Naive thymus-derived CD4-positive, alpha-beta T cell (primary cell): ENCODE measurements at regions not wholly inside any gene's neighbourhood (a gene's known extent, or its start where the extent isn't known, plus 50 kb on each side); places are given as distances from the start of the nearest gene placed in this dataset.

Experiments
- ATAC-seq: fragments of 150-1000 bp; cut with Tn5 transposase; 2 replicates; pipeline ENCODE4 v1.10.0; 2021; ENCODE audit warnings: mild to moderate bottlenecking, moderate library complexity
- CTCF ChIA-PET: fragments of 350-600 bp; sonication (Branson Sonifier 250); formaldehyde crosslinking; loops from one replicate; lab custom pipeline; 2021; ENCODE audit warnings: antibody characterized with exemption; lab: Charles Lee
- POLR2A ChIA-PET: fragments of 350-600 bp; sonication (Branson Sonifier 250); formaldehyde crosslinking; loops from one replicate; lab custom pipeline; 2021; ENCODE audit warnings: antibody characterized with exemption, inconsistent platforms; lab: Charles Lee
- DNase-seq, 9 donors: peaks; one replicate each; pipeline versions ENCODE4 v3.0.0 to v3.0.0-alpha.2; 2020 to 2022; ENCODE audit warnings: mixed read lengths in 1 of 9
- H3K27ac ChIP-seq: one replicate; pipeline ENCODE4 v1.7.0; 2013; ENCODE audit warnings: mild to moderate bottlenecking, low read depth, low read length, moderate library complexity
- H3K27me3 ChIP-seq, 2 donors: one replicate each; pipeline ENCODE4 v1.7.0; 2013; ENCODE audit warnings: low read length in 2 of 2, mild to moderate bottlenecking in 2 of 2, moderate library complexity in 2 of 2; ENCODE audit not compliant: control insufficient read depth in 2 of 2, insufficient read depth in 2 of 2
- H3K36me3 ChIP-seq, 3 experiments: 1 replicate in 2 of 3; 2 replicates in 1 of 3; pipeline ENCODE4 v1.7.0; 2013; ENCODE audit warnings: low read length in 3 of 3, mild to moderate bottlenecking in 3 of 3, moderate library complexity in 1 of 3; ENCODE audit not compliant: insufficient read depth in 3 of 3, control insufficient read depth in 2 of 3
- H3K4me1 ChIP-seq, 2 donors: one replicate each; pipeline ENCODE4 v1.7.0; 2013; ENCODE audit warnings: low read length in 2 of 2, mild to moderate bottlenecking in 2 of 2, moderate library complexity in 1 of 2; ENCODE audit not compliant: control insufficient read depth in 2 of 2, insufficient read depth in 2 of 2
- H3K4me3 ChIP-seq: 2 replicates; pipeline ENCODE4 v1.7.0; 2013; ENCODE audit warnings: mild to moderate bottlenecking, low read length
- H3K9me3 ChIP-seq, 3 experiments: 1 replicate in 2 of 3; 2 replicates in 1 of 3; pipeline ENCODE4 v1.7.0; 2013; ENCODE audit warnings: low read length in 3 of 3; ENCODE audit not compliant: control insufficient read depth in 2 of 3
- H3K27ac Mint-ChIP-seq, 9 donors: one replicate each; pipeline ENCODE4 v1.8.0; 2020 to 2022; ENCODE audit warnings: mixed read lengths in 9 of 9, mild to moderate bottlenecking in 8 of 9, moderate library complexity in 5 of 9, inconsistent platforms in 2 of 9
- H3K27me3 Mint-ChIP-seq, 5 donors: one replicate each; pipeline ENCODE4 v1.8.0; 2021 to 2022; ENCODE audit warnings: mixed read lengths in 5 of 5, mild to moderate bottlenecking in 1 of 5
- H3K36me3 Mint-ChIP-seq, 5 donors: one replicate each; pipeline ENCODE4 v1.8.0; 2020 to 2022; ENCODE audit warnings: mixed read lengths in 5 of 5, mild to moderate bottlenecking in 3 of 5, inconsistent platforms in 1 of 5
- H3K4me1 Mint-ChIP-seq, 7 donors: one replicate each; pipeline ENCODE4 v1.8.0; 2020 to 2022; ENCODE audit warnings: mixed read lengths in 7 of 7, mild to moderate bottlenecking in 3 of 7, inconsistent platforms in 1 of 7
- H3K4me3 Mint-ChIP-seq, 10 donors: one replicate each; pipeline ENCODE4 v1.8.0; 2020 to 2022; ENCODE audit warnings: mild to moderate bottlenecking in 10 of 10, mixed read lengths in 10 of 10, moderate library complexity in 6 of 10, inconsistent platforms in 2 of 10
- H3K9me3 Mint-ChIP-seq, 11 donors: one replicate each; pipeline ENCODE4 v1.8.0; 2020 to 2022; ENCODE audit warnings: mixed read lengths in 11 of 11, mild to moderate bottlenecking in 4 of 11, inconsistent platforms in 1 of 11, moderate library complexity in 1 of 11
- intact Hi-C, 2 donors: fragments of 100-400 bp; cut with micrococcal nuclease; formaldehyde crosslinking; loops; one replicate each; pipeline ENCODE4 v1.15.1; 2023

DNA sequence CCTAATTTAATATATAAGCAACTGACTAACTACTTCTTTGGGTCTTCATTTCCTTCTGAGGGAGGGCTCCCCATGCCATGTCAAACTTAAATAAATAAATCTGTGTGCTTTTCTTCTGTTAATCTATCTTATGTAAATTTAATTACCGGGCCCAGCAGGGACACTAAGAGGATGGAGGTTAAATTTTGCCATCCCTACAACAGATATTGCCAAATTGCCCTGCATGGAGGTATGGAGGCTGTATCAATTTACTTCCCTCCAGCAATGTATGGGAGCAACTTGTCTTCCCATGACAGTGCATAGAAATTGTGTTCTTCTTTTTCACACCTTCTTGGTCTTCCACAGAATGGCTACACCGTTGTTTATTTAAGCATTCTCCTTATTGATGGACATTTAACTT, 129.0 kb downstream of the NFKBIZ start:
- POLR2A ChIA-PET: no interaction called here
- no peak overlapping the region for H3K27ac ChIP-seq
- no peaks in the 10 kb centered on the region for H3K4me1 Mint-ChIP-seq
- DNase-seq (no peak), ATAC-seq (no peak)
- H3K4me1 ChIP-seq: no peaks in the 10 kb centered on the region
- H3K9me3 Mint-ChIP-seq: peaks cover 0 to 11% (median 0%) of the 10 kb centered on the region in 11 donors
- H3K27ac Mint-ChIP-seq: no peak overlapping the region
- H3K4me3 Mint-ChIP-seq: no peak overlapping the region
- intact Hi-C loops: no loop called here
- H3K36me3 Mint-ChIP-seq: peaks cover 0 to 5% (median 0%) of the 10 kb centered on the region in 5 donors
- peaks cover 0 to 41% (median 0%) of the 10 kb centered on the region in 5 donors for H3K27me3 Mint-ChIP-seq
- no peaks in the 10 kb centered on the region for H3K27me3 ChIP-seq
- CTCF ChIA-PET: no interaction called here
- no peaks in the 10 kb centered on the region for H3K36me3 ChIP-seq
- no peak overlapping the region for H3K4me3 ChIP-seq
- no peaks in the 10 kb centered on the region for H3K9me3 ChIP-seq

DNA sequence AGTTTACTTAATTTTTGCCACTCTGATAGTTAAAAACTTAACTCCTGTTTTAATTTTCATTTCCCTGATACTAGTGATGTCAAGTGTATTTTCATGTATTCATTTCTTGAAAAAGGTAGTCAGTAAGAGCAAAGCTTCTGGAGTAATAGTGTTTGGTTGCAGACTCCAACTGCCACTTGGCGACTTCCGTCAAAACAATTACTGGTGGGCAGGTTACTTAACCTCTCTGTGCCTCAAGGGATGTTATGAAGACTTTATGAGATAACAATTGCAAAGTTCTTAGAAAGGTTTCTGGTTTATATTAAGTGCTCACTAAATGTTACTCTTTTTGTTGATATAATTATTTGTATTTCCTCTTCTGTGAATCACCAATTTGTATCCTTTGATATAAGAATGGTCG, 129.7 kb downstream of the NFKBIZ start:
- CTCF ChIA-PET: no interaction called here
- H3K27me3 Mint-ChIP-seq: peaks cover 0 to 45% (median 0%) of the 10 kb centered on the region in 5 donors
- Histone ChIP-seq H3K27me3 (no peaks in the 10 kb centered on the region), H3K36me3 (no peaks in the 10 kb centered on the region), H3K9me3 (no peaks in the 10 kb centered on the region), H3K4me3 (no peak overlapping the region), H3K4me1 (no peaks in the 10 kb centered on the region), H3K27ac (no peak overlapping the region)
- no peak overlapping the region for H3K27ac Mint-ChIP-seq
- H3K36me3 Mint-ChIP-seq: peaks cover 0 to 5% (median 0%) of the 10 kb centered on the region in 5 donors
- DNase-seq (no peak), ATAC-seq (no peak)
- no peak overlapping the region for H3K4me3 Mint-ChIP-seq
- no peaks in the 10 kb centered on the region for H3K4me1 Mint-ChIP-seq
- POLR2A ChIA-PET: no interaction called here
- intact Hi-C loops: no loop called here
- H3K9me3 Mint-ChIP-seq: peaks cover 0 to 10% (median 0%) of the 10 kb centered on the region in 11 donors

DNA sequence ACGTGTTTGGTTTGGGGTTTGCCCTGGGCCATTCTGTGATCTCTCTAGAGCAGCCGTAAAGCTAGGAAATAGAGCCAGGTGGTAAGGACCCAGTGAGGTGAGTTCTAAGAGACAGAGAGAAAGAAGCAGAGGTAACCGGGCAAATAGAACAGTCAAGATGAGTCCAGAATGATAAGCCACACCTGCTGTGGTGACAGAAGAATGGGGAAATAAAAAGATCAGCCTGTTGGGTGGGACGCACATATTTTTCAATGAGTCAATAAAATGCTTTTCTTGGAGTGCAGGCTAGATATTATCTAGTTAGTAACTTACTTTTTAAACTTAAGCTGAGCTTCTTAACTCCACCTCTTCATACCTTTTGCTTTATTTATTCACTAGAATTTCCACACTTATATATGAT, 135.0 kb downstream of the NFKBIZ start:
- Histone ChIP-seq H3K4me3 (no peak overlapping the region), H3K9me3 (no peaks in the 10 kb centered on the region), H3K27ac (no peak overlapping the region), H3K36me3 (no peaks in the 10 kb centered on the region), H3K4me1 (peaks cover 0 to 6% of the 10 kb centered on the region in 2 donors), H3K27me3 (no peaks in the 10 kb centered on the region)
- DNase-seq (no peak), ATAC-seq (no peak)
- Mint-ChIP-seq H3K9me3 (peaks cover 0 to 7% (median 0%) of the 10 kb centered on the region in 11 donors), H3K27ac (no peak overlapping the region), H3K27me3 (peaks cover 0 to 29% (median 0%) of the 10 kb centered on the region in 5 donors), H3K36me3 (peaks cover 0 to 8% (median 0%) of the 10 kb centered on the region in 5 donors), H3K4me1 (peaks cover 4 to 17% (median 11%) of the 10 kb centered on the region in 7 donors), H3K4me3 (no peak overlapping the region)
- ChIA-PET POLR2A (interaction anchor here (0.6 kb wide), 1 partner anchor 17 kb away, joined by 3 read pairs; no protein-coding TSS in a partner anchor), CTCF (no interaction called here)
- intact Hi-C loops: loop anchor here in 1 of 2 donors (10.0 kb wide), 1 partner anchor 240 kb away; no protein-coding TSS in a partner anchor

DNA sequence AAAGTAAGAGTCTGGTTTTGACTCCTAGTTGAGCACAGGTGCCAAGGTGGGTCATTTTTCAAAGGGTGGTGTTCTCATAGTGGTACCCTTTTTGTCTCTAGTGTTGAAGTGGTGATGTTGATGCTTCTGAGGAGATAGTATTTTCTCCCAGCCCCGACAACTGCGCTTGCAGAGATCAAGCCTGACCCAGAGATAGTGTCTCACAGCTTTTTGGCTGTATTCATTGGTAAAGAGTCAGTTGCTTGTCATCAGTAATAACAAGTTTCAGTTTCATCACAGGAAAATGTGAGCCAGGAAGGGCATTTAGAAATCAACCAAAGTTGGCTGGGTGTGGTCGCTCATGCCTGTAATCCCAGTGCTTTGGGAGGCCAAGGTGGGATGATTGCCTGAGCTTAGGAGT, 139.3 kb downstream of the NFKBIZ start:
- Mint-ChIP-seq H3K27ac (peak overlapping the region in 1 of 9 donors; percentile 62), H3K9me3 (peaks cover 0 to 7% (median 0%) of the 10 kb centered on the region in 11 donors), H3K4me3 (peak overlapping the region in 1 of 10 donors; percentile 15), H3K36me3 (peaks cover 0 to 10% (median 0%) of the 10 kb centered on the region in 5 donors), H3K4me1 (peaks cover 4 to 32% (median 16%) of the 10 kb centered on the region in 7 donors), H3K27me3 (peaks cover 0 to 20% (median 0%) of the 10 kb centered on the region in 5 donors)
- POLR2A ChIA-PET: interaction anchor here (0.6 kb wide), 1 partner anchor 421 kb away, joined by 4 read pairs; no protein-coding TSS in a partner anchor
- Histone ChIP-seq H3K27ac (no peak overlapping the region), H3K27me3 (no peaks in the 10 kb centered on the region), H3K9me3 (no peaks in the 10 kb centered on the region), H3K36me3 (no peaks in the 10 kb centered on the region), H3K4me1 (peaks cover 0 to 6% of the 10 kb centered on the region in 2 donors), H3K4me3 (no peak overlapping the region)
- intact Hi-C loops: loop anchor here in 1 of 2 donors (2.0 to 10.0 kb wide), 4 partner anchors 52 to 236 kb away; no protein-coding TSS in a partner anchor
- CTCF ChIA-PET: no interaction called here
- ATAC-seq: no peak
- DNase-seq: no peak

DNA sequence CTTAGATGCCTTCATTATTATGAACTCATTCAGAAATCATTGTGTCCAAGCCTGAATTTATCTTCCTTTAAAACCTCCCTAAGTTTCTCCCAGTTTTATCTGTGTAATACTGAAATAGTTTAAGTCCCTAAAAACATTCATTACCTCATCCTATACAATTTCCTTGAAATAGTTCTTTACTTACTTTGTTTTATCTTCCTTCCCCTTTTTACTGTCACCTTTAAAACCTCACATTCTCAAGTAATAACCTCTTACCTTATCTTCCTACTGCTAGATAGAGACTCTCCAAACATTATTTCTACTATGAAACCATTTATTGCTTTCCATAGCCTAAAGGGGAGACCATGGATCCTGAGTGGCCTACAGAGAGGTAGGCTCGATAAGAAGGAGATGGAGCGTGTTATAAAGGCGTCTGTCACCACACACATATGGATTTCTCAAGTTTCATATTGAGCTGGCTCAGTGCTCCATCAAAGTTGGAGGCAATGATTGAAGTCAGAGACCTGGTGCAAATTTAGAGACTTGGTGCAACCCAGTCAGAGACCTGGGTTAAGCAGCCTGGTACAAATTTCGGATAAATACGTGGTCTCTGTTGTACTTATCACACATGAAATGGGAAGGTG, 140.4 kb downstream of the NFKBIZ start:
- ATAC-seq (no peak), DNase-seq (no peak)
- Histone ChIP-seq H3K27ac (no peak overlapping the region), H3K9me3 (no peaks in the 10 kb centered on the region), H3K4me1 (peaks cover 0 to 6% of the 10 kb centered on the region in 2 donors), H3K36me3 (no peaks in the 10 kb centered on the region), H3K27me3 (no peaks in the 10 kb centered on the region), H3K4me3 (no peak overlapping the region)
- peak overlapping the region in 2 of 9 donors; percentile 23 to 74 for H3K27ac Mint-ChIP-seq
- peaks cover 0 to 13% (median 0%) of the 10 kb centered on the region in 5 donors for H3K27me3 Mint-ChIP-seq
- peaks cover 0 to 9% (median 0%) of the 10 kb centered on the region in 11 donors for H3K9me3 Mint-ChIP-seq
- POLR2A ChIA-PET: interaction anchor here (1.1 to 1.3 kb wide), 2 partner anchors 89 to 138 kb away, joined by 3 read pairs; no protein-coding TSS in a partner anchor
- no peak overlapping the region for H3K4me3 Mint-ChIP-seq
- peaks cover 4 to 34% (median 16%) of the 10 kb centered on the region in 7 donors for H3K4me1 Mint-ChIP-seq
- H3K36me3 Mint-ChIP-seq: peaks cover 0 to 10% (median 0%) of the 10 kb centered on the region in 5 donors
- intact Hi-C loops: loop anchor here in 1 of 2 donors (2.0 to 10.0 kb wide), 4 partner anchors 53 to 235 kb away; no protein-coding TSS in a partner anchor
- CTCF ChIA-PET: no interaction called here

DNA sequence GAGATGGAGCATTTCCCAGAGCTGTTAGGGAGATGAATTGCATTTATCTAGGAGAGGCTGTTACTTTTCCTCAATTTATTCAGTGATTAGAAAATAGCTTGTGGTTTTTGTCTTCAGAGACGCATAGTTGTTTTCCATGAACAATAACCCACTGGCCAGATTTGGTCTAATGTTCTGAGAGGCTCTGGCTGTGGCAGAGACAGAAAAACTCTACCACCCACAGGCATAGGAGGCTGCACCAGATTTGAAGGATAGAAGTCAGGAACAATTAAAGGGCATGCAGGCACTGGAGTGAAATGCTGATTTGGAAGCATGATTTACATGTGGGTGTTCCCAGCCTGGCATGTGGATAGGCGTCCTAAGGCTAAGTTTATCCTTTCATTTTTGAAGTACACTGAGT, 143.5 kb downstream of the NFKBIZ start:
- peaks cover 0 to 11% (median 0%) of the 10 kb centered on the region in 5 donors for H3K36me3 Mint-ChIP-seq
- Histone ChIP-seq H3K27me3 (no peaks in the 10 kb centered on the region), H3K4me1 (peaks cover 0 to 6% of the 10 kb centered on the region in 2 donors), H3K9me3 (no peaks in the 10 kb centered on the region), H3K36me3 (no peaks in the 10 kb centered on the region), H3K4me3 (no peak overlapping the region), H3K27ac (no peak overlapping the region)
- intact Hi-C loops: no loop called here
- H3K4me3 Mint-ChIP-seq: no peak overlapping the region
- ChIA-PET POLR2A (interaction anchor here (0.7 kb wide), 1 partner anchor 13 kb away, joined by 3 read pairs; no protein-coding TSS in a partner anchor), CTCF (interaction anchor here (0.7 kb wide), 1 partner anchor 35 kb away, joined by 4 read pairs; no protein-coding TSS in a partner anchor)
- DNase-seq (no peak), ATAC-seq (no peak)
- H3K4me1 Mint-ChIP-seq: peaks cover 6 to 41% (median 14%) of the 10 kb centered on the region in 7 donors
- H3K27ac Mint-ChIP-seq: no peak overlapping the region
- peaks cover 0 to 3% (median 0%) of the 10 kb centered on the region in 11 donors for H3K9me3 Mint-ChIP-seq
- H3K27me3 Mint-ChIP-seq: peaks cover 0 to 17% (median 0%) of the 10 kb centered on the region in 5 donors
